ENCODE measurements at regions not wholly inside any gene's neighbourhood (a gene's known extent, or its start where the extent isn't known, plus 50 kb on each side); places are given as distances from the start of the nearest gene placed in this dataset.

DNA sequence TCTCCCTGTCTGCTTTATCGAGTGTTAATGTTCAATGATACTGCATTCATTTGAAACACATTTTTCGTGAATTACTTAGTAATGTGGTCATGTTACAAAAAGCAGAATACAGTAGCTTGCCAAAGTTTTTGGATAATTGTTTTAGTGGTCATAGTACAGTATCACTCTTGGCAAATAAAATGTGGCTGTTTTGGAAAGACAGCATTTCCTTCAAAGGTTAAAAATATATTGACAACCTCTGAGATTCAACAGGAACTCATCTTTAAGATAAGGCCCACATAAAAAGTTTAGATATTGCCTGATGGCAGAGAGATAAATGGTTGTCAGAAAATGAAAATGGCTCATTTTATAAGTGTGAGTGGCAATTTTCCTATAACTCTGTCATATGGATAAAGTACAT, 297.7 kb upstream of the MAN1A1 start:
- no peak for DNase-seq (ENCODE audit: low read depth in 1 of 2, low spot score in 1 of 2)

GRCh38 chr6:119643876-119644275, 294.3 kb upstream of the MAN1A1 start:
- no peak for DNase-seq (ENCODE audit: low read depth in 1 of 2, low spot score in 1 of 2)
- no peak overlapping the region for H3K4me3 ChIP-seq (replicated peaks; ENCODE audit: insufficient read depth, low read length)
- TF ChIP-seq, protein P1, sequence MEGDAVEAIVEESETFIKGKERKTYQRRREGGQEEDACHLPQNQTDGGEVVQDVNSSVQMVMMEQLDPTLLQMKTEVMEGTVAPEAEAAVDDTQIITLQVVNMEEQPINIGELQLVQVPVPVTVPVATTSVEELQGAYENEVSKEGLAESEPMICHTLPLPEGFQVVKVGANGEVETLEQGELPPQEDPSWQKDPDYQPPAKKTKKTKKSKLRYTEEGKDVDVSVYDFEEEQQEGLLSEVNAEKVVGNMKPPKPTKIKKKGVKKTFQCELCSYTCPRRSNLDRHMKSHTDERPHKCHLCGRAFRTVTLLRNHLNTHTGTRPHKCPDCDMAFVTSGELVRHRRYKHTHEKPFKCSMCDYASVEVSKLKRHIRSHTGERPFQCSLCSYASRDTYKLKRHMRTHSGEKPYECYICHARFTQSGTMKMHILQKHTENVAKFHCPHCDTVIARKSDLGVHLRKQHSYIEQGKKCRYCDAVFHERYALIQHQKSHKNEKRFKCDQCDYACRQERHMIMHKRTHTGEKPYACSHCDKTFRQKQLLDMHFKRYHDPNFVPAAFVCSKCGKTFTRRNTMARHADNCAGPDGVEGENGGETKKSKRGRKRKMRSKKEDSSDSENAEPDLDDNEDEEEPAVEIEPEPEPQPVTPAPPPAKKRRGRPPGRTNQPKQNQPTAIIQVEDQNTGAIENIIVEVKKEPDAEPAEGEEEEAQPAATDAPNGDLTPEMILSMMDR (IDR thresholded peaks at IDR 0.05; ENCODE audit: insufficient read depth, low read length): no peak
- no peak for TF ChIP-seq GABPA (IDR thresholded peaks at IDR 0.05; ENCODE audit: low read depth)
- TF ChIP-seq SPI1 (IDR thresholded peaks at IDR 0.05; ENCODE audit: borderline replicate concordance, low read depth): no peak
- no peak for TF ChIP-seq POLR2AphosphoS5 (IDR thresholded peaks at IDR 0.05; ENCODE audit: low read depth)
- TF ChIP-seq REST (IDR thresholded peaks at IDR 0.05; ENCODE audit: insufficient replicate concordance, low read depth): no peak
- no peaks in the 10 kb centered on the region for H3K27me3 ChIP-seq (ENCODE audit: insufficient read depth, poor library complexity, severe bottlenecking)
- no peak overlapping the region for H3K27ac ChIP-seq (replicated peaks)

More for the DNA sequence above, 297.7 kb upstream of the MAN1A1 start:
- Histone ChIP-seq H3K27me3 (ENCODE audit: insufficient read depth, poor library complexity, severe bottlenecking) (no peaks in the 10 kb centered on the region), H3K27ac (replicated peaks) (no peak overlapping the region), H3K4me3 (replicated peaks; ENCODE audit: insufficient read depth, low read length) (no peak overlapping the region)
- TF ChIP-seq, protein P1 (IDR thresholded peaks at IDR 0.05; ENCODE audit: insufficient read depth, low read length): no peak
- TF ChIP-seq SPI1 (IDR thresholded peaks at IDR 0.05; ENCODE audit: borderline replicate concordance, low read depth): no peak
- TF ChIP-seq POLR2AphosphoS5 (IDR thresholded peaks at IDR 0.05; ENCODE audit: low read depth): no peak
- TF ChIP-seq GABPA (IDR thresholded peaks at IDR 0.05; ENCODE audit: low read depth): no peak
- no peak for TF ChIP-seq REST (IDR thresholded peaks at IDR 0.05; ENCODE audit: insufficient replicate concordance, low read depth)

DNA sequence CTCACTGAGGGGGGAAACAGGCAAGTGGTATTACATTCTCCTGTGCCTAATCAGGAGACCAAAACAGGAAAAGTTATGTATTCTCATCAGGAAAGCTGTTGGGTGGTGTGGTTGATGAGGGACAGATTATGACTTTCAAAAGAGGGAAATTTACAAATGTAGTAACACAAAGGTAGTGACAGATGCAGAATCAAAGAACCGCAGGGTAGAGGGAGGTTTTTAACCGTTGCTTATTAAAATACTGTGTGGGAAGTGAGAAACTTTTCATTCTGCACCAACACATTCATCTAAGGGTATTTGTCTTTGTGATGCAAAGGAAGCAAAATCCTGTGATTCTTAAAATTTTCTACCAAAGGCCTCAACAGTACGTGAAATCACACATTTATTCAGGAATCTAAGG, 288.2 kb upstream of the MAN1A1 start:
- TF ChIP-seq POLR2AphosphoS5 (IDR thresholded peaks at IDR 0.05; ENCODE audit: low read depth) (no peak), GABPA (IDR thresholded peaks at IDR 0.05; ENCODE audit: low read depth) (no peak), SPI1 (IDR thresholded peaks at IDR 0.05; ENCODE audit: borderline replicate concordance, low read depth) (no peak), REST (IDR thresholded peaks at IDR 0.05; ENCODE audit: insufficient replicate concordance, low read depth) (no peak)
- TF ChIP-seq, protein P1 (IDR thresholded peaks at IDR 0.05; ENCODE audit: insufficient read depth, low read length): no peak
- no peak overlapping the region for H3K4me3 ChIP-seq (replicated peaks; ENCODE audit: insufficient read depth, low read length)
- DNase-seq (ENCODE audit: low read depth in 1 of 2, low spot score in 1 of 2): no peak

More for the DNA sequence above, 288.2 kb upstream of the MAN1A1 start:
- Histone ChIP-seq H3K27me3 (ENCODE audit: insufficient read depth, poor library complexity, severe bottlenecking) (no peaks in the 10 kb centered on the region), H3K27ac (replicated peaks) (no peak overlapping the region)

Measured in HL-60 (cell line).